IMR-90 (cell line): ENCODE measurements at regions not wholly inside any gene's neighbourhood (a gene's known extent, or its start where the extent isn't known, plus 50 kb on each side); places are given as distances from the start of the nearest gene placed in this dataset.

Experiments used
- ATAC-seq: fragments of 200-7000 bp; cut with Tn5 transposase; 2 replicates; pipeline ENCODE4 v1.9.1; 2020; ENCODE audit warnings: low read depth, mild to moderate bottlenecking, moderate library complexity
- BruUV-seq: library from RNA; stranded (reverse); fragments of 400-500 nt; replicated peaks from 2 replicates; lab custom pipeline; 2021; lab: Mats Ljungman, UMichigan
- CTCF ChIA-PET: fragments of 300-600 bp; formaldehyde crosslinking; extraction: SDS; loops from one replicate; lab custom pipeline; 2021; ENCODE audit warnings: antibody characterized with exemption; lab: Yijun Ruan, JAX
- POLR2A ChIA-PET: fragments of 300-600 bp; sonication (Branson Sonifier 250); formaldehyde crosslinking; loops from one replicate; lab custom pipeline; 2022; ENCODE audit warnings: antibody characterized with exemption; ENCODE audit not compliant: unreplicated experiment; lab: Charles Lee
- DNase-seq: peaks from one replicate; pipeline ENCODE4 v3.0.0; 2013
- H2AFZ ChIP-seq: replicated peaks from 2 replicates; pipeline ENCODE3; 2013; ENCODE audit warnings: low read length, mild to moderate bottlenecking; ENCODE audit not compliant: poor library complexity
- H2AK5ac ChIP-seq: 2 replicates; pipeline ENCODE4 v1.6.1; 2013; ENCODE audit warnings: low read depth, low read length, inconsistent platforms
- H2AK9ac ChIP-seq: replicated peaks from 2 replicates; pipeline ENCODE3; 2013; ENCODE audit warnings: mild to moderate bottlenecking, low read depth, low read length, moderate library complexity; ENCODE audit not compliant: poor library complexity
- H2BK120ac ChIP-seq: 2 replicates; pipeline ENCODE4 v1.6.1; 2013; ENCODE audit warnings: low read depth, low read length, inconsistent platforms
- H2BK15ac ChIP-seq: 3 replicates; pipeline ENCODE4 v1.6.1; 2013; ENCODE audit warnings: low read depth, low read length, inconsistent platforms
- H2BK20ac ChIP-seq: 2 replicates; pipeline ENCODE4 v1.6.1; 2013; ENCODE audit warnings: low read depth, mild to moderate bottlenecking, inconsistent platforms, low read length, moderate library complexity
- H2BK5ac ChIP-seq: 2 replicates; pipeline ENCODE4 v1.6.1; 2013; ENCODE audit warnings: mild to moderate bottlenecking, low read depth, low read length, inconsistent platforms; ENCODE audit not compliant: poor library complexity, severe bottlenecking
- H3K14ac ChIP-seq: replicated peaks from 2 replicates; pipeline ENCODE4 v1.6.1; 2013; ENCODE audit warnings: low read depth, low read length, inconsistent platforms
- H3K18ac ChIP-seq: 2 replicates; pipeline ENCODE4 v1.6.1; 2013; ENCODE audit warnings: low read depth, low read length, control low read depth
- H3K23ac ChIP-seq: 2 replicates; pipeline ENCODE4 v1.6.1; 2013; ENCODE audit warnings: low read depth, low read length, inconsistent platforms
- H3K27ac ChIP-seq: 2 replicates; pipeline ENCODE4 v1.5.1; 2013; ENCODE audit warnings: mild to moderate bottlenecking, control low read depth, low read length; ENCODE audit not compliant: insufficient read depth
- H3K27me3 ChIP-seq: 2 replicates; pipeline ENCODE4 v1.6.1; 2013; ENCODE audit warnings: low read length; ENCODE audit not compliant: control insufficient read depth, insufficient read depth
- H3K36me3 ChIP-seq: 2 replicates; pipeline ENCODE4 v1.6.1; 2013; ENCODE audit warnings: low read length, mixed read lengths; ENCODE audit not compliant: control insufficient read depth, insufficient read depth
- H3K4ac ChIP-seq: 2 replicates; pipeline ENCODE4 v1.6.1; 2013; ENCODE audit warnings: low read depth, low read length, inconsistent platforms
- H3K4me1 ChIP-seq: 2 replicates; pipeline ENCODE4 v1.6.1; 2013; ENCODE audit warnings: low read length, mixed read lengths; ENCODE audit not compliant: control insufficient read depth, insufficient read depth
- H3K4me2 ChIP-seq: 2 replicates; pipeline ENCODE4 v1.6.1; 2013; ENCODE audit warnings: low read depth, mild to moderate bottlenecking, control low read depth, low read length, moderate library complexity
- H3K4me3 ChIP-seq: 2 replicates; pipeline ENCODE4 v1.5.1; 2013; ENCODE audit warnings: low read depth, mild to moderate bottlenecking, control low read depth, low read length, moderate library complexity; ENCODE audit not compliant: insufficient read depth
- H3K56ac ChIP-seq: 2 replicates; pipeline ENCODE4 v1.6.1; 2013; ENCODE audit warnings: low read length, inconsistent platforms; ENCODE audit not compliant: insufficient read depth; ENCODE audit errors: extremely low read depth
- H3K79me1 ChIP-seq, 2 experiments: 2 replicates each; pipeline ENCODE4 v1.6.1; 2013; ENCODE audit warnings: low read length in 2 of 2, inconsistent platforms in 1 of 2, low read depth in 1 of 2
- H3K9ac ChIP-seq: 2 replicates; pipeline ENCODE4 v1.6.1; 2013; ENCODE audit warnings: low read depth, low read length, control low read depth
- H3K9me1 ChIP-seq: 2 replicates; pipeline ENCODE4 v1.6.1; 2013; ENCODE audit warnings: low read length, inconsistent platforms; ENCODE audit not compliant: insufficient read depth
- H3K9me3 ChIP-seq: 2 replicates; pipeline ENCODE4 v1.6.1; 2013; ENCODE audit warnings: low read length; ENCODE audit not compliant: control insufficient read depth, insufficient read depth
- H4K20me1 ChIP-seq: 2 replicates; pipeline ENCODE4 v1.6.1; 2013; ENCODE audit warnings: low read length, inconsistent platforms; ENCODE audit not compliant: insufficient read depth
- H4K5ac ChIP-seq: 2 replicates; pipeline ENCODE4 v1.6.1; 2013; ENCODE audit warnings: mild to moderate bottlenecking, low read depth, low read length, control low read depth
- H4K8ac ChIP-seq, 2 experiments: 2 replicates each; pipeline ENCODE4 v1.6.1; 2013; ENCODE audit warnings: low read depth in 2 of 2, low read length in 2 of 2, control low read depth in 1 of 2, inconsistent platforms in 1 of 2
- H4K91ac ChIP-seq: 2 replicates; pipeline ENCODE4 v1.6.1; 2013; ENCODE audit warnings: low read depth, low read length, inconsistent platforms; ENCODE audit not compliant: insufficient read depth
- CEBPB ChIP-seq: IDR thresholded peaks from 2 replicates; pipeline ENCODE4 v1.6.1; 2012; ENCODE audit warnings: low read depth, low read length, improper control_type of control experiment
- CHD1 ChIP-seq: IDR thresholded peaks from 2 replicates; pipeline ENCODE4 v1.6.1; 2012; ENCODE audit warnings: low read depth, low read length, improper control_type of control experiment
- FOS ChIP-seq: fragments of 150-350 bp; IDR thresholded peaks from 2 replicates; pipeline ENCODE4 v1.6.1; 2016; ENCODE audit warnings: low read depth, low read length
- MAFK ChIP-seq: IDR thresholded peaks from 2 replicates; pipeline ENCODE4 v1.6.1; 2012; ENCODE audit warnings: low read depth, low read length, improper control_type of control experiment
- MAZ ChIP-seq: IDR thresholded peaks from 2 replicates; pipeline ENCODE4 v1.6.1; 2012; ENCODE audit warnings: low read depth, mild to moderate bottlenecking, low read length, improper control_type of control experiment, moderate library complexity, borderline replicate concordance
- MXI1 ChIP-seq: IDR thresholded peaks from 2 replicates; pipeline ENCODE4 v1.6.1; 2012; ENCODE audit warnings: low read depth, mild to moderate bottlenecking, low read length, moderate library complexity, borderline replicate concordance
- NFE2L2 ChIP-seq: fragments of 150-350 bp; IDR thresholded peaks from 2 replicates; pipeline ENCODE4 v1.6.1; 2016; ENCODE audit warnings: low read depth, mild to moderate bottlenecking, low read length
- POLR2A ChIP-seq: IDR thresholded peaks from 2 replicates; pipeline ENCODE4 v1.6.1; 2012; ENCODE audit warnings: mild to moderate bottlenecking, low read depth, low read length
- RAD21 ChIP-seq: IDR thresholded peaks from 2 replicates; pipeline ENCODE4 v1.6.1; 2012; ENCODE audit warnings: low read length, improper control_type of control experiment
- RCOR1 ChIP-seq: IDR thresholded peaks from 2 replicates; pipeline ENCODE4 v1.6.1; 2012; ENCODE audit warnings: mild to moderate bottlenecking, low read length, improper control_type of control experiment; ENCODE audit not compliant: insufficient replicate concordance
- RFX5 ChIP-seq: IDR thresholded peaks from 2 replicates; pipeline ENCODE4 v1.8.0; 2012; ENCODE audit warnings: low read depth, mild to moderate bottlenecking, low read length, moderate library complexity
- SMC3 ChIP-seq: fragments of 150-350 bp; IDR thresholded peaks from 2 replicates; pipeline ENCODE4 v1.6.1; 2016; ENCODE audit warnings: low read depth, mild to moderate bottlenecking, antibody characterized with exemption, low read length, moderate library complexity
- WGBS, 2 experiments: methylation state at CpG; one replicate each; pipeline versions ENCODE4 v1.1.5 to v1.1.7; 2013; ENCODE audit warnings: missing lambda C conversion rate in 2 of 2; ENCODE audit not compliant: insufficient read length in 1 of 2; ENCODE audit errors: extremely low coverage in 2 of 2; 5-methylcytosine and 5-hydroxymethylcytosine counted together
- dilution Hi-C: fragments of 300-500 bp; cut with HindIII; formaldehyde crosslinking; loops from one replicate; pipeline ENCODE4 v1.14.3; 2018; ENCODE audit warnings: low sequenced_read_pairs; ENCODE audit not compliant: unreplicated experiment
- in situ Hi-C: fragments of 300-500 bp; cut with MboI; formaldehyde crosslinking; loops from 3 replicates; pipeline ENCODE4 v1.14.3; 2019; ENCODE audit warnings: low sequenced_read_pairs, inconsistent platforms, mixed read lengths
- intact Hi-C: fragments of 100-400 bp; cut with micrococcal nuclease; formaldehyde crosslinking; loops from 2 replicates; pipeline ENCODE4 v1.10.0; 2022
- TF ChIP-seq, protein P1 (sequence below): conservative IDR thresholded peaks from 2 replicates; pipeline ENCODE4 v1.5.1; 2012; ENCODE audit warnings: mild to moderate bottlenecking, low read depth, low read length, improper control_type of control experiment

DNA sequence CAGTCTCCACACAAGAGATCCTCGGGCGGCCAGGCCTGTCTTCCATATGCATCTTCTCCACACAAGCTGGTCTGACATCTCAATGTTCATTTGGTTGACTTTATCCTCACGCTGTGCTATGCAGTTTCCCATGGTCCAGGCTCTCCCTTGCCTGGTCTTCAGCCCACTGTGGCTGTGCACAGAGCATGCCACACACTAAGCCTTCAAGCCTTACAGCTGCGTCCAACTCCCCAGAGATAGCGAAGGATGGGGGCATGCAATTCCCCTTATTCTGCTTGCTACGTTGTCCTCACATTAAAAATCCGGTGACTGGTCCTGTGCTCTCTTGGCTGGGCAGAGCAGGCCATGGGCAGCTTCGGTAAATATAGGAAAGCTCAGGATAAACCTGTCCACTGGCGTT is 188.7 kb upstream of the TCERG1L start:
- Histone ChIP-seq H3K18ac (no peak overlapping the region), H2BK120ac (no peak overlapping the region), H4K91ac (no peak overlapping the region), H3K23ac (no peak overlapping the region), H2AK9ac (no peak overlapping the region), H2BK15ac (no peak overlapping the region), H3K9ac (no peak overlapping the region), H4K5ac (no peak overlapping the region), H3K27me3 (no peaks in the 10 kb centered on the region), H2AK5ac (no peak overlapping the region), H3K9me3 (peaks cover 51% of the 10 kb centered on the region), H2BK5ac (no peak overlapping the region), H3K4ac (no peak overlapping the region), H2AFZ (no peak overlapping the region), H3K79me1 (no peaks in the 10 kb centered on the region), H3K36me3 (no peaks in the 10 kb centered on the region), H3K27ac (no peak overlapping the region), H3K56ac (no peak overlapping the region), H3K4me3 (no peak overlapping the region), H3K4me2 (no peak overlapping the region), H4K8ac (no peak overlapping the region), H3K9me1 (no peaks in the 10 kb centered on the region), H3K14ac (no peak overlapping the region), H4K20me1 (no peaks in the 10 kb centered on the region), H2BK20ac (no peak overlapping the region), H3K4me1 (no peaks in the 10 kb centered on the region)
- intact Hi-C loops = no loop called here
- TF ChIP-seq, protein P1, sequence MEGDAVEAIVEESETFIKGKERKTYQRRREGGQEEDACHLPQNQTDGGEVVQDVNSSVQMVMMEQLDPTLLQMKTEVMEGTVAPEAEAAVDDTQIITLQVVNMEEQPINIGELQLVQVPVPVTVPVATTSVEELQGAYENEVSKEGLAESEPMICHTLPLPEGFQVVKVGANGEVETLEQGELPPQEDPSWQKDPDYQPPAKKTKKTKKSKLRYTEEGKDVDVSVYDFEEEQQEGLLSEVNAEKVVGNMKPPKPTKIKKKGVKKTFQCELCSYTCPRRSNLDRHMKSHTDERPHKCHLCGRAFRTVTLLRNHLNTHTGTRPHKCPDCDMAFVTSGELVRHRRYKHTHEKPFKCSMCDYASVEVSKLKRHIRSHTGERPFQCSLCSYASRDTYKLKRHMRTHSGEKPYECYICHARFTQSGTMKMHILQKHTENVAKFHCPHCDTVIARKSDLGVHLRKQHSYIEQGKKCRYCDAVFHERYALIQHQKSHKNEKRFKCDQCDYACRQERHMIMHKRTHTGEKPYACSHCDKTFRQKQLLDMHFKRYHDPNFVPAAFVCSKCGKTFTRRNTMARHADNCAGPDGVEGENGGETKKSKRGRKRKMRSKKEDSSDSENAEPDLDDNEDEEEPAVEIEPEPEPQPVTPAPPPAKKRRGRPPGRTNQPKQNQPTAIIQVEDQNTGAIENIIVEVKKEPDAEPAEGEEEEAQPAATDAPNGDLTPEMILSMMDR = no peak
- TF ChIP-seq POLR2A = no peak
- TF ChIP-seq SMC3 = no peak
- no peak for TF ChIP-seq MXI1
- TF ChIP-seq RFX5 = no peak
- no peak for TF ChIP-seq RCOR1
- no peak for TF ChIP-seq NFE2L2
- no peak for TF ChIP-seq RAD21
- TF ChIP-seq MAFK = no peak
- no peak for TF ChIP-seq CHD1
- no peak for TF ChIP-seq MAZ
- no peak for TF ChIP-seq CEBPB
- TF ChIP-seq FOS = no peak
- POLR2A ChIA-PET = no interaction called here
- ATAC-seq (no peak), DNase-seq (no peak)
- BruUV-seq = no TSS peak
- CTCF ChIA-PET = no interaction called here
- WGBS, 2 experiments = 59% methylated on average over 4 of the region's 9 CpGs; no CpG with 5 or more reads in 1 of the 2 experiments
- in situ Hi-C loops = no loop called here
- dilution Hi-C loops = no loop called here
